H9 (cell line): ENCODE measurements at regions not wholly inside any gene's neighbourhood (a gene's known extent, or its start where the extent isn't known, plus 50 kb on each side); places are given as distances from the start of the nearest gene placed in this dataset.

ENCODE experiments used
- DNase-seq: peaks from one replicate; pipeline ENCODE4 v3.0.0-alpha.2; 2017
- H2AFZ ChIP-seq: one replicate; pipeline ENCODE4 v1.6.1; 2013; ENCODE audit warnings: mild to moderate bottlenecking, low read length, control low read depth, moderate library complexity
- H2AK5ac ChIP-seq: 2 replicates; pipeline ENCODE4 v1.6.1; 2013; ENCODE audit warnings: low read length, control low read depth, mixed read lengths; ENCODE audit not compliant: insufficient read length
- H2BK120ac ChIP-seq: one replicate; pipeline ENCODE4 v1.6.1; 2013; ENCODE audit warnings: low read depth, mild to moderate bottlenecking, low read length, control low read depth, inconsistent platforms; ENCODE audit not compliant: poor library complexity, severe bottlenecking
- H2BK12ac ChIP-seq: 2 replicates; pipeline ENCODE4 v1.6.1; 2013; ENCODE audit warnings: low read length, control low read depth, mixed read lengths, low read depth; ENCODE audit not compliant: insufficient read length
- H2BK15ac ChIP-seq: 2 replicates; pipeline ENCODE4 v1.6.1; 2013; ENCODE audit warnings: low read depth, low read length, control low read depth
- H2BK20ac ChIP-seq: one replicate; pipeline ENCODE4 v1.6.1; 2013; ENCODE audit warnings: low read depth, mild to moderate bottlenecking, low read length, control low read depth, inconsistent platforms; ENCODE audit not compliant: poor library complexity, severe bottlenecking
- H2BK5ac ChIP-seq: 2 replicates; pipeline ENCODE4 v1.6.1; 2013; ENCODE audit warnings: low read length, control low read depth, mixed read lengths; ENCODE audit not compliant: insufficient read length
- H3K14ac ChIP-seq: 2 replicates; pipeline ENCODE4 v1.6.1; 2013; ENCODE audit warnings: low read length, control low read depth; ENCODE audit not compliant: insufficient read depth
- H3K18ac ChIP-seq: 2 replicates; pipeline ENCODE4 v1.6.1; 2013; ENCODE audit warnings: low read depth, mild to moderate bottlenecking, mixed read lengths, low read length, control low read depth; ENCODE audit not compliant: insufficient read length
- H3K23ac ChIP-seq: 2 replicates; pipeline ENCODE4 v1.6.1; 2013; ENCODE audit warnings: low read length, control low read depth, mixed read lengths, low read depth; ENCODE audit not compliant: insufficient read length
- H3K23me2 ChIP-seq: 2 replicates; pipeline ENCODE4 v1.6.1; 2013; ENCODE audit warnings: low read depth, mild to moderate bottlenecking, mixed read lengths, low read length, control low read depth; ENCODE audit not compliant: insufficient read length, poor library complexity, severe bottlenecking
- H3K27ac ChIP-seq: 2 replicates; pipeline ENCODE4 v1.5.1; 2013; ENCODE audit warnings: low read length, control low read depth, mixed read lengths, low read depth; ENCODE audit not compliant: insufficient read length
- H3K27me3 ChIP-seq: 2 replicates; pipeline ENCODE4 v1.6.1; 2013; ENCODE audit warnings: low read length, control low read depth, inconsistent platforms; ENCODE audit not compliant: insufficient read depth
- H3K4ac ChIP-seq: 2 replicates; pipeline ENCODE4 v1.6.1; 2013; ENCODE audit warnings: low read depth, mild to moderate bottlenecking, control low read depth, inconsistent platforms, low read length, moderate library complexity
- H3K4me1 ChIP-seq: 2 replicates; pipeline ENCODE4 v1.6.1; 2013; ENCODE audit warnings: low read length, control low read depth, inconsistent platforms; ENCODE audit not compliant: insufficient read depth
- H3K4me2 ChIP-seq: 2 replicates; pipeline ENCODE4 v1.6.1; 2013; ENCODE audit warnings: low read length, control low read depth, mixed read lengths; ENCODE audit not compliant: insufficient read length, insufficient read depth
- H3K56ac ChIP-seq: 2 replicates; pipeline ENCODE4 v1.6.1; 2013; ENCODE audit warnings: low read depth, mild to moderate bottlenecking, mixed read lengths, low read length, control low read depth; ENCODE audit not compliant: insufficient read length
- H3K79me1 ChIP-seq: 2 replicates; pipeline ENCODE4 v1.6.1; 2013; ENCODE audit warnings: low read depth, mild to moderate bottlenecking, moderate library complexity, low read length, control low read depth, inconsistent platforms; ENCODE audit not compliant: insufficient read depth, poor library complexity, severe bottlenecking
- H3K79me2 ChIP-seq: 2 replicates; pipeline ENCODE4 v1.6.1; 2013; ENCODE audit warnings: low read length, control low read depth, inconsistent platforms; ENCODE audit not compliant: insufficient read depth
- H3K9ac ChIP-seq: 2 replicates; pipeline ENCODE4 v1.6.1; 2013; ENCODE audit warnings: low read length, control low read depth, mixed read lengths; ENCODE audit not compliant: insufficient read length; ENCODE audit errors: extremely low read depth
- H3K9me3 ChIP-seq: one replicate; pipeline ENCODE4 v1.6.1; 2013; ENCODE audit warnings: low read depth, low read length, inconsistent platforms; ENCODE audit not compliant: control insufficient read depth
- H3T11ph ChIP-seq: one replicate; pipeline ENCODE4 v1.6.1; 2013; ENCODE audit warnings: mild to moderate bottlenecking, low read length, control low read depth, inconsistent platforms
- H4K20me1 ChIP-seq: one replicate; pipeline ENCODE4 v1.6.1; 2013; ENCODE audit not compliant: control insufficient read depth, insufficient read length, insufficient read depth
- H4K5ac ChIP-seq: 2 replicates; pipeline ENCODE4 v1.6.1; 2013; ENCODE audit warnings: low read depth, mild to moderate bottlenecking, mixed read lengths, low read length, control low read depth; ENCODE audit not compliant: insufficient read length
- H4K8ac ChIP-seq: replicated peaks from 2 replicates; pipeline ENCODE4 v1.6.1; 2013; ENCODE audit warnings: low read length, control low read depth, mixed read lengths, low read depth; ENCODE audit not compliant: insufficient read length
- H4K91ac ChIP-seq: 2 replicates; pipeline ENCODE4 v1.6.1; 2013; ENCODE audit warnings: low read depth, mild to moderate bottlenecking, moderate library complexity, mixed read lengths, low read length, control low read depth; ENCODE audit not compliant: insufficient read length
- H3K27ac Mint-ChIP-seq, 3 experiments: 2 replicates in 2 of 3; 3 replicates in 1 of 3; pipeline ENCODE4 v1.8.0; 2020 to 2021; ENCODE audit warnings: mixed read lengths in 3 of 3, mild to moderate bottlenecking in 1 of 3, moderate library complexity in 1 of 3
- H3K27me3 Mint-ChIP-seq: 2 replicates; pipeline ENCODE4 v1.8.0; 2021; ENCODE audit warnings: low read depth, mild to moderate bottlenecking, moderate library complexity, mixed read lengths
- H3K36me3 Mint-ChIP-seq, 3 experiments: 2 replicates in 2 of 3; 3 replicates in 1 of 3; pipeline ENCODE4 v1.8.0; 2020 to 2021; ENCODE audit warnings: low read depth in 3 of 3, mixed read lengths in 3 of 3; ENCODE audit not compliant: insufficient read depth in 1 of 3
- H3K4me1 Mint-ChIP-seq, 2 experiments: 2 replicates each; pipeline ENCODE4 v1.8.0; 2020; ENCODE audit warnings: mixed read lengths in 2 of 2
- H3K4me3 Mint-ChIP-seq, 2 experiments: 2 replicates in 1 of 2; 3 replicates in 1 of 2; pipeline ENCODE4 v1.8.0; 2020 to 2021; ENCODE audit warnings: mild to moderate bottlenecking in 2 of 2, mixed read lengths in 2 of 2, moderate library complexity in 1 of 2
- H3K9me3 Mint-ChIP-seq, 2 experiments: 2 replicates in 1 of 2; 3 replicates in 1 of 2; pipeline ENCODE4 v1.8.0; 2020; ENCODE audit warnings: mild to moderate bottlenecking in 2 of 2, mixed read lengths in 2 of 2, moderate library complexity in 1 of 2
- WGBS: extraction: QIAGEN DNeasy Blood & Tissue Kit; methylation state at CpG from one replicate; pipeline ENCODE4 v1.1.7; 2013; ENCODE audit warnings: missing lambda C conversion rate, low lambda C conversion rate, mixed read lengths; ENCODE audit not compliant: insufficient read length; ENCODE audit errors: extremely low coverage; 5-methylcytosine and 5-hydroxymethylcytosine counted together
- TF ChIP-seq, protein P1 (sequence below): fragments of 200-600 bp; sonication (generic); conservative IDR thresholded peaks from 3 replicates; pipeline ENCODE4 v1.8.0; 2021; ENCODE audit warnings: antibody characterized with exemption, mild to moderate bottlenecking

GRCh38 chr17:14580499-14580898 is 279.6 kb downstream of the HS3ST3B1 start:
- H2BK5ac ChIP-seq = no peak overlapping the region
- no peaks in the 10 kb centered on the region for H3K79me1 ChIP-seq
- H3K9me3 ChIP-seq = no peaks in the 10 kb centered on the region
- H4K5ac ChIP-seq = no peak overlapping the region
- Mint-ChIP-seq H3K27ac (no peak overlapping the region; a peak in 1 of 7 replicates), H3K36me3 (no peaks in the 10 kb centered on the region; a peak in 1 of 7 replicates), H3K4me1 (peaks cover 20% of the 10 kb centered on the region in 2 experiments), H3K9me3 (no peaks in the 10 kb centered on the region), H3K4me3 (no peak overlapping the region), H3K27me3 (no peaks in the 10 kb centered on the region)
- H2BK20ac ChIP-seq = no peak overlapping the region
- peaks cover 4% of the 10 kb centered on the region; the same call in 1 of the 2 replicates for H3K4me1 ChIP-seq
- TF ChIP-seq, protein P1, sequence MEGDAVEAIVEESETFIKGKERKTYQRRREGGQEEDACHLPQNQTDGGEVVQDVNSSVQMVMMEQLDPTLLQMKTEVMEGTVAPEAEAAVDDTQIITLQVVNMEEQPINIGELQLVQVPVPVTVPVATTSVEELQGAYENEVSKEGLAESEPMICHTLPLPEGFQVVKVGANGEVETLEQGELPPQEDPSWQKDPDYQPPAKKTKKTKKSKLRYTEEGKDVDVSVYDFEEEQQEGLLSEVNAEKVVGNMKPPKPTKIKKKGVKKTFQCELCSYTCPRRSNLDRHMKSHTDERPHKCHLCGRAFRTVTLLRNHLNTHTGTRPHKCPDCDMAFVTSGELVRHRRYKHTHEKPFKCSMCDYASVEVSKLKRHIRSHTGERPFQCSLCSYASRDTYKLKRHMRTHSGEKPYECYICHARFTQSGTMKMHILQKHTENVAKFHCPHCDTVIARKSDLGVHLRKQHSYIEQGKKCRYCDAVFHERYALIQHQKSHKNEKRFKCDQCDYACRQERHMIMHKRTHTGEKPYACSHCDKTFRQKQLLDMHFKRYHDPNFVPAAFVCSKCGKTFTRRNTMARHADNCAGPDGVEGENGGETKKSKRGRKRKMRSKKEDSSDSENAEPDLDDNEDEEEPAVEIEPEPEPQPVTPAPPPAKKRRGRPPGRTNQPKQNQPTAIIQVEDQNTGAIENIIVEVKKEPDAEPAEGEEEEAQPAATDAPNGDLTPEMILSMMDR = no peak
- H3K14ac ChIP-seq = no peak overlapping the region
- no peak overlapping the region for H3T11ph ChIP-seq
- no peak overlapping the region for H3K23ac ChIP-seq
- H2BK120ac ChIP-seq = no peak overlapping the region
- H2BK12ac ChIP-seq = no peak overlapping the region
- no peaks in the 10 kb centered on the region for H3K27me3 ChIP-seq
- H3K18ac ChIP-seq = no peak overlapping the region
- H3K79me2 ChIP-seq = no peaks in the 10 kb centered on the region
- no peak overlapping the region for H2AFZ ChIP-seq
- no peak overlapping the region for H4K91ac ChIP-seq
- no peak overlapping the region for H2BK15ac ChIP-seq
- H3K9ac ChIP-seq = no peak overlapping the region
- H3K4ac ChIP-seq = no peak overlapping the region
- no peak overlapping the region for H3K27ac ChIP-seq
- no peak overlapping the region for H3K4me2 ChIP-seq
- no peak overlapping the region for H3K56ac ChIP-seq
- WGBS = no CpG with 5 or more reads among the region's 5 CpGs
- no peak for DNase-seq
- no peaks in the 10 kb centered on the region for H4K20me1 ChIP-seq
- H4K8ac ChIP-seq = no peak overlapping the region
- no peaks in the 10 kb centered on the region for H3K23me2 ChIP-seq
- H2AK5ac ChIP-seq = no peak overlapping the region
